ENCODE measurements at regions not wholly inside any gene's neighbourhood (a gene's known extent, or its start where the extent isn't known, plus 50 kb on each side); places are given as distances from the start of the nearest gene placed in this dataset.

GRCh38 chr5:92567831-92568450, 1013.1 kb downstream of the NR2F1-AS1 start:
- no peaks in the 10 kb centered on the region for H3K9me3 ChIP-seq
- no peak overlapping the region for H3K4me3 ChIP-seq
- H3K4me1 ChIP-seq: no peaks in the 10 kb centered on the region
- intact Hi-C loops (cut with DNase I): no loop called here
- no peaks in the 10 kb centered on the region for H3K27me3 ChIP-seq
- no peaks in the 10 kb centered on the region for H3K36me3 ChIP-seq
- no peak for DNase-seq
- no peak for TF ChIP-seq POLR2A (IDR thresholded peaks at IDR 0.05)
- 75 to 83% methylated on average over 3 of the region's 3 CpGs for WGBS, 2 donors
- no peak overlapping the region for H3K27ac ChIP-seq

- Histone ChIP-seq H3K27me3 (no peaks in the 10 kb centered on the region), H3K4me1 (no peaks in the 10 kb centered on the region), H3K4me3 (no peak overlapping the region), H3K9me3 (no peaks in the 10 kb centered on the region), H3K36me3 (no peaks in the 10 kb centered on the region), H3K27ac (no peak overlapping the region)
- 50 to 62% methylated on average over 3 of the region's 3 CpGs for WGBS, 2 donors
- TF ChIP-seq POLR2A (IDR thresholded peaks at IDR 0.05) (no peak), CTCF (IDR thresholded peaks at IDR 0.05) (no peak)
- DNase-seq: no peak
- intact Hi-C loops (cut with DNase I): no loop called here
Observed at GRCh38 chr5:92566113-92566786, 1014.8 kb downstream of the NR2F1-AS1 start.

- Histone ChIP-seq H3K27ac (no peak overlapping the region), H3K4me3 (no peak overlapping the region), H3K36me3 (no peaks in the 10 kb centered on the region), H3K4me1 (no peaks in the 10 kb centered on the region), H3K27me3 (no peaks in the 10 kb centered on the region), H3K9me3 (no peaks in the 10 kb centered on the region)
- no peak for DNase-seq
- TF ChIP-seq CTCF (IDR thresholded peaks at IDR 0.05) (no peak), POLR2A (IDR thresholded peaks at IDR 0.05) (no peak)
- intact Hi-C loops (cut with DNase I): no loop called here
- WGBS, 2 donors: 66% methylated on average over 3 of the region's 3 CpGs
Observed at GRCh38 chr5:92565673-92566072, 1015.3 kb downstream of the NR2F1-AS1 start.

- no peak for DNase-seq
- Histone ChIP-seq H3K36me3 (no peaks in the 10 kb centered on the region), H3K9me3 (no peaks in the 10 kb centered on the region), H3K27me3 (no peaks in the 10 kb centered on the region), H3K27ac (no peak overlapping the region), H3K4me3 (no peak overlapping the region), H3K4me1 (no peaks in the 10 kb centered on the region)
- TF ChIP-seq CTCF (IDR thresholded peaks at IDR 0.05): no peak
- no peak for TF ChIP-seq POLR2A (IDR thresholded peaks at IDR 0.05)
- intact Hi-C loops (cut with DNase I): no loop called here
Observed at GRCh38 chr5:92562065-92562464, 1019.0 kb downstream of the NR2F1-AS1 start.

GRCh38 chr5:92561411-92561959, 1019.5 kb downstream of the NR2F1-AS1 start:
- H3K4me1 ChIP-seq: no peaks in the 10 kb centered on the region
- DNase-seq: no peak
- WGBS, 2 donors: 43 to 48% methylated on average over 1 of the region's 1 CpG

More at GRCh38 chr5:92561411-92561959, 1019.5 kb downstream of the NR2F1-AS1 start:
- Histone ChIP-seq H3K9me3 (no peaks in the 10 kb centered on the region), H3K27me3 (no peaks in the 10 kb centered on the region), H3K4me3 (no peak overlapping the region), H3K36me3 (no peaks in the 10 kb centered on the region), H3K27ac (no peak overlapping the region)
- intact Hi-C loops (cut with DNase I): no loop called here
- no peak for TF ChIP-seq CTCF (IDR thresholded peaks at IDR 0.05)
- no peak for TF ChIP-seq POLR2A (IDR thresholded peaks at IDR 0.05)
